ENCODE measurements at regions not wholly inside any gene's neighbourhood (a gene's known extent, or its start where the extent isn't known, plus 50 kb on each side); places are given as distances from the start of the nearest gene placed in this dataset.

DNA sequence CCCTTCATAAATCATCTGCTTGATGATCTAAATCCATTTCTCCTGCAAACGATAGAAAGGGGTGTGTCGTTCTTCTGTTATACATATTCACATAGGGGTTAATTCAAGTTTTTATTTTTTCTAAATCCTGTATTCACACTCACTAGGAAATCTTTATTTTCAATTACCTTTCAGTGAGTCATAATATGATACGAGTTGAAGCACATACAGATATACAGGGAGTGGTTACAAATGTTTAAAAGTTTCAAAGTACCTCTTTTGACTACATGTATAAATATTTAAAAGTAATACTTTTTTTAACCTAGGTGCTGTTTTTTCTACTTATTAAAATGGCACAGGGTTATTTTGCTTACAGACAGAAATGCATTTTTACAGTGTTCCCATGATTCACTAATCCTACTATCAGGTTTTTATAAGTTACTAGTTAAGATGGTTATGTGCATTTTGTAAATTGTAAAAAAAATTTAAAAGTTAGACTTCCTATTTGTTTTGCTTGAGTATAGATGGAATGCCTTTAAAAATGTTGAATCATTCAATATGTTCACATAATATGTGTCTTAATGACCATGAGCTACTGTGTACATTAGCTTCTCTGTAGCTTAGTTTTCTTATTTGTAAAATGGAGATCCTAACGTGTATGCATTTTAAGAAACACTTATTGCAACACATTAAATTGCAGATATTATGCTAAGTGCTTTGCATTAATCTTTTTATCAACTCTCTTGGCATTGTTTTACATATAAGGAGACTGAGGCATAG lies 1378.1 kb downstream of the DSC3 start:
- H3K27ac ChIP-seq, result peak overlapping the region; percentile 30
- no peak for DNase-seq (ENCODE audit: low read depth, low spot score)

DNA sequence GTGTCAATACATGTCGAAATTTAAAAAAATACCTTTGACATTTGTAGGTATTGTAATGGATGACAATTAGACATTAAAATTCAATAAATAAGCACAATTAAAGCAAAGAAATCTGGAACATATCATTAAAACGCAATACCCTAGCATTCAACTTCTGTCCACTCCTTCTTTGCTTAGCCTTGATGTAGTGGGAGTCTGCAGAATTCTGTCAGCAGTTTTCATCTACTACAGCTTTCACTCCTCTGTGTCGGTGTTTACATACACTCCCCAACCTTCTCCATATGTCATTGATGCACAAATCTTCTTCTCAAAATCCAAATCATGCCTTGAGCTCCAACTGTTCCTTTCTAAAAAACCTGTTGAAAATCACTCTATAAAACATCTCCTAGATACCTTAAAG lies 1380.6 kb downstream of the DSC3 start:
- DNase-seq (ENCODE audit: low read depth, low spot score), result no peak
- H3K27ac ChIP-seq, result no peak overlapping the region

GRCh38 chr18:29660777-29661176 lies 1381.8 kb downstream of the DSC3 start:
- H3K27ac ChIP-seq, result no peak overlapping the region
- DNase-seq (ENCODE audit: low read depth, low spot score), result no peak

GRCh38 chr18:29653671-29654215 lies 1388.8 kb downstream of the DSC3 start:
- DNase-seq (ENCODE audit: low read depth, low spot score), result no peak
- no peak overlapping the region for H3K27ac ChIP-seq

DNA sequence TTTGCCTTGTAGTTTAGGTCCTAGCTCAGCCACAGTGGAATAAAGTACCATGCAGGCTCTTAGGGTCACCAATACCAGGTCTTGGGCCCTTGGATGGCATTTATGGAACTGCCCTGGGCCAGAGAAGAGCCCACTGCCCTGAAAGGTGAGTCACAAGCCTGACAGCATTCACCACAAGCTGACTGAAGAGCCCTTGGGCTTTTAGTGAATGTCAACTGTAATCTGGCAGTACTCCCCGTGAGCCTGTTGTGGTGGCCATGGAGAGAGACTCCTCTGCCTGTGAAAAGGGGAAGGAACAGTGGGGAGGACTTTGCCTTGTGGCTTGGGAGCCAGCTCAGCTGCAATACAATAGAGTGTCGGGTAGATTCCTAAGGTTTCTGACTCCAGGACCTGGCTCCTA lies 1389.7 kb downstream of the DSC3 start:
- no peak overlapping the region for H3K27ac ChIP-seq
- DNase-seq (ENCODE audit: low read depth, low spot score), result no peak

DNA sequence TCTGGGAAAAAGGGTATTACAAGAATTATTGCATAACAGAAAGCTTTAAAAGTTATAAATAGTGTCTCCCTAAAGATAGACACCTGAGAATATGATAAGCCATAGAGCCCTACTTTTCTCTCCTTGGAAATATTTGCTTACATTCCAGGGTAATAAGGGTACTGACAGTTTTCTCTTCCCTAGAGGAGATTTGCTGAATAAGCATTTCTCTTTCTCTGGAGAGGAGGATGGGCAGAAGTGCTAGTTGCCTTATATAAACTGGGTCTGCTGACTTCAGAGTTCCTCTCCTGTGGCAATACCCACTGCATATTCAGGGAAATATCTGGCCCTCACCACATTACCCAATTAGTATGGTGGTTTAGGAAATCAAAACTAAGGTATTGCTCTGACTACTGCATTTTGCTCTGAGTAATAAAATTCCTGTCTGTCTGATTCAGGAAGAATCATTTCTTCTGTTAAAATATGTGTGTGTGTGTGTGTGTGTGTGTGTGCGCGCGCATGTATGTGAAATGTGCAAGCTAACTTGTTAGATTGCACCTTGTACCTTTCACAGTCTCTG lies 1391.3 kb downstream of the DSC3 start:
- DNase-seq (ENCODE audit: low read depth, low spot score), result peak; percentile 73
- peak overlapping the region; percentile 29 for H3K27ac ChIP-seq

DNA sequence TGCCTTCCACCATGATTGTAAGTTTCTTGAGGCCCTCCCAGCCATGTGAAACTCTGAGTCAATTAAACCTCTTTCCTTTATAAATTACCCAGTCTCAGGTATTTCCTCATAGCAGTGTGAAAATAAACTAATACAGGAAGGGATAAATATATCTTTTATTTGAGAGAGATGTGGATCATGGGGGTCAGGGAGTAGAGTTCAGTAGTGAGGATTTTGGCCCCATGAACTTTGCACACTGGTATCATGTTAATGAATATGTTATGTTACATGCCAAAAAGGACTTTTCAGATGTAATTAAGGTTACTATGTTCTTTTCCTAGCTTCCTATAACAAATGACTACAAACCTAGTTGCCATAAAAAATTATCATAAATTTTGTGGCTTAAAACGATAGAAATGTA lies 1393.7 kb downstream of the DSC3 start:
- H3K27ac ChIP-seq, result no peak overlapping the region
- no peak for DNase-seq (ENCODE audit: low read depth, low spot score)

DNA sequence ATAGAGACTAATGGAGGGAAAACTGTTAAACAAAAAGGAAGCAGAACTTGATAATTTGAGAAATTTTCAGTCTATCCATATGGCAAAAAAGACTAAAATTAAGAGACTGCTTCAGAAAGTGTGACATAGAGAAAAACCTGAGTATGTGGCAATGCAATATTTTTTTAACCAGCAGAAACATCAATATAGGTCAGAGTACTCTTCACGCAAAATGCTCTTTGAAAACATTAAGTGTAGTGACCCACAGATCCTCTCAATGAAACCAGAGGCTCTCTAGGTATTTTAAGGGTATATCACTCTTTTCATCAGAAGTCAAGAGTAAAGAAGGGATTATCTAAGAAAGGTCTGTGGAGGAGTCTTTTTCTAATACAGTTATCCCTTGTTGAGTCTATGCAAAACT lies 1394.8 kb downstream of the DSC3 start:
- no peak overlapping the region for H3K27ac ChIP-seq
- no peak for DNase-seq (ENCODE audit: low read depth, low spot score)

DNA sequence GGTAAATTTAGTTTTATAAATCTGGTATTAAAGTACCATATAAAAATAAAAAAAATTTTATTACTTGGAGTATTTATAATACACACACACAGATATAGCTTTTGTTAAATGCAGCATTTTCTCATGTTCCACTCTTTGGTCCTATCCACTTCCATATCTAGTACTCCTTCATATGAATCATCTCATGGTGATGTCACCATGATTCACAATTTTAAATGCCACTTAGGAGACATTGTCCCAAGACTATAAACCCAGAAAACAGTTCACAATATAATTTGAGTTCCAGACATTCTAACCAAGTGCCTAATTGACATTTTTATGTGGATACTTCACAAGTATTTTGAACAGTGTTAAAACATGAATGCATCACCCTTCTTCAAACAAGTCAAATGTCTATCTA lies 1398.3 kb downstream of the DSC3 start:
- H3K27ac ChIP-seq, result no peak overlapping the region
- peak; percentile 6 for DNase-seq (ENCODE audit: low read depth, low spot score)

GRCh38 chr18:29629493-29630036 lies 1413.0 kb downstream of the DSC3 start:
- DNase-seq (ENCODE audit: low read depth, low spot score), result no peak
- H3K27ac ChIP-seq, result no peak overlapping the region

- no peak for DNase-seq (ENCODE audit: low read depth, low spot score)
- H3K27ac ChIP-seq, result no peak overlapping the region
Measured at GRCh38 chr18:29626094-29626493, 1416.4 kb downstream of the DSC3 start.

DNA sequence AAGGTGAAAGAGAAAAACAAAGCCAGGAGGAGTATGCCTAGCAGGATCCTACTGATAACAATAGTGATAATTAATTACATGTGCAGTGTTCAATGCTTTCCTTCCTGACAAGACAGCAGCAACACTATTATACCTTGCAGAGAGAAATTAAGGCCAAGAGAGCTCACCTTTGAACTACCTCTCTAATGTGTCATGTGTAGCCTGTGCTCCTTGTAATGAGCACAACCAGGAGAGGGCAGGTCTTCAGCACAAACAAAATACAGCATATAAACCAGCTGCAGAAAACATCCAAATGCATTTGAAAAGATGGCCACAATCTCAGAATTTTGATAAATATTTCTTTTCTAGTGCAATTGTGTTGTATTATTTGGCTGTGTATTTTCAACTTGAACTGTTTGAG lies 1425.7 kb downstream of the DSC3 start:
- no peak for DNase-seq (ENCODE audit: low read depth, low spot score)
- no peak overlapping the region for H3K27ac ChIP-seq

DNA sequence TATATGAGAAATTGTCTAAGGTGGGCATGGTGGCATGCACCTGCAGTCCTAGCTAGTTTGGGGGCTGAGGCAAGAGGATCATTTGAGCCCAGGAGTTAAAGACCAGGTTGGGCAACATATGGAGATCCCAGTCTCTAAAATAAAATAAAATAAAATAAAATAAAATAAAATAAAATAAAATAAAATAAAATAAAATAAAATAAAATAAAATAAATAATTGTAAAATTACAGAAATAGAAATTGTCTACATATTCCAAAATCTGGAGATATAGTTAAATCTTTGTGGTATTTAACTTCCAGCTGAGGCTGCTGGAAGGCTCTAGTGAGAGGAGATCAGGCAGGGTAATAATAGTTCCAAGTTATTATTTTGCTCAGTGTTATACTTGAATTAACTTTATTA lies 1432.1 kb upstream of the CDH2 start:
- no peak overlapping the region for H3K27ac ChIP-seq
- DNase-seq (ENCODE audit: low read depth, low spot score), result no peak

- DNase-seq (ENCODE audit: low read depth, low spot score), result no peak
- H3K27ac ChIP-seq, result no peak overlapping the region
Measured at GRCh38 chr18:29605365-29605764, 1428.4 kb upstream of the CDH2 start.

GRCh38 chr18:29596959-29597358 lies 1420.0 kb upstream of the CDH2 start:
- no peak overlapping the region for H3K27ac ChIP-seq
- DNase-seq (ENCODE audit: low read depth, low spot score), result no peak

GRCh38 chr18:29594493-29594892 lies 1417.6 kb upstream of the CDH2 start:
- H3K27ac ChIP-seq, result no peak overlapping the region

DNA sequence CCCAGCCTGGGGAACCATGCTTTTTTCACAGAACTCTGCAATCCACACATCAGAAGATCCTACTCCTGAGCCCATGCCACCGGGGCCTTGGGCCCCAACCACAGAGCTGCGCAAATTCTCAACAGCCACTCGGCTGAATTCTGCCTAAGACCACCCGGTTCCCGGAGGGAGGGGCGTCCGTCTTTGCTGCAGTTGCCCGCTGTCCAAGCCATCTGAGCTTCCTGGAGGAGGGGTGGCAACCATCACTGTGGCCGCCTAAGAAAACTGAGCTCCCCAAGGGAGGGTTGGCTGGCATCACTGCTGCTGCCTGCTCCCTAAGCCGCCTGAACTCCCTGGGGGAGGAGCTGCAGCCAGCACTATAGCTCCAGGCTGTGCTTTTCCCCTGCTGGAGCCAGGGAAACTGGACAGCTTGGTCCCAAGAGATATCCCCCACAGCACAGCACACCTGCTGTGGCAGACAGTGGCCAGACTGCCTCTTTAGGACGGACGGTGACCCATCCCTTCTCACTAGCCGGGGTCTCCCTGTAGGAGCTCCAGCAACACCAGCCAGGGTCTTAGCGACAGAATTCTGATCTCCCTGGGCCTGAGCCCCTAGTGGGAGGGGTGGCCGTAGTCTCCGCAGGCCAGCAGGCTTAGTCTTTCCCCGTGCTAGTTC lies 1411.6 kb upstream of the CDH2 start:
- DNase-seq (ENCODE audit: low read depth, low spot score), result no peak
- no peak overlapping the region for H3K27ac ChIP-seq

More at GRCh38 chr18:29594493-29594892, 1417.6 kb upstream of the CDH2 start:
- no peak for DNase-seq (ENCODE audit: low read depth, low spot score)

DNA sequence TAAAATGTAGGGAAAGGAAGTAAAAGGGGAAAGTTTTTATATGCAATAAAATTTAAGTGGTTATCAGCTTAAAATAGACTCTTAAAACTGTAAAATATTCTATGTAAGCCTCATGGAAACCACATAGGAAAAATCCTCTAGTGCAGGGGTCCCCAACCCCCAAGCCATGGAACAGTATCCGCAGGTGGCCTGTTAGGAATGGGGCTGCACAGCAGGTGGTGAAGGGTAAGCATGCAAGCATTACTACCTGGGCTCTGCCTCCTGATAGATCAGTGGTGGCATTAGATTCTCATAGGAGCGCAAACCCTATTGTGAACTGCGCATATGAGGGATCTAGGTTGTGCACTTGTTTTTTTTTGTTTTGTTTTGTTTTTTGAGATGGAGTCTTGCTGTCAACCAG lies 1409.3 kb upstream of the CDH2 start:
- DNase-seq (ENCODE audit: low read depth, low spot score), result no peak
- no peak overlapping the region for H3K27ac ChIP-seq

- DNase-seq (ENCODE audit: low read depth, low spot score), result no peak
- H3K27ac ChIP-seq, result no peak overlapping the region
Measured at GRCh38 chr18:29560270-29560669, 1383.3 kb upstream of the CDH2 start.

- no peak for DNase-seq (ENCODE audit: low read depth, low spot score)
- H3K27ac ChIP-seq, result no peak overlapping the region
Measured at GRCh38 chr18:29556070-29556469, 1379.1 kb upstream of the CDH2 start.

DNA sequence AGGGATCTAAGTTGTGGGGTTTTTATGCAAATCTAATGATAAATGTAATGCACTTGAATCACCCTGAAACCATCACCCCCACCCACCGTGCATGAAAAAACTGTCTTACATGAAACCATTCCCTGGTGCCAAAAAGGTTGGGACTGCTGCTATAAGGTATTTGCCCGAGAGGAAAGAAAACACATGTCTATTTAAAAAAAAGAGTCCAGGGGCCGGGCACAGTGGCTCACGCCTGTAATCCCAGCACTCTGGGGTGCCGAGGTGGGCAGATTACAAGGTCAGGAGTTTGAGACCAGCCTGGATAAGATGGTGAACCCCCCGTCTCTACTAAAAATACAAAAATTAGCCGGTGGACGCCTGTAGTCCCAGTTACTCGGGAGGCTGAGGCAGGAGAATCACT lies 1372.8 kb upstream of the CDH2 start:
- H3K27ac ChIP-seq, result no peak overlapping the region
- DNase-seq (ENCODE audit: low read depth, low spot score), result no peak
